Stimulated activated CD8-positive, alpha-beta memory T cell treated with anti-CD3 and anti-CD28 coated beads, Interleukin-15, amount 100 ng/mL, for 48 hours (primary cell): ENCODE measurements at regions not wholly inside any gene's neighbourhood (a gene's known extent, or its start where the extent isn't known, plus 50 kb on each side); places are given as distances from the start of the nearest gene placed in this dataset.
"Not testable (repeated sequence)": the region's sequence is repeated elsewhere in the genome, so short reads cannot be mapped to it uniquely, and the experiment has no call there.

Experiments
- DNase-seq, 2 donors: peaks; one replicate each; pipeline ENCODE4 v3.0.0-alpha.2; 2020; ENCODE audit warnings: low read depth in 2 of 2

DNA sequence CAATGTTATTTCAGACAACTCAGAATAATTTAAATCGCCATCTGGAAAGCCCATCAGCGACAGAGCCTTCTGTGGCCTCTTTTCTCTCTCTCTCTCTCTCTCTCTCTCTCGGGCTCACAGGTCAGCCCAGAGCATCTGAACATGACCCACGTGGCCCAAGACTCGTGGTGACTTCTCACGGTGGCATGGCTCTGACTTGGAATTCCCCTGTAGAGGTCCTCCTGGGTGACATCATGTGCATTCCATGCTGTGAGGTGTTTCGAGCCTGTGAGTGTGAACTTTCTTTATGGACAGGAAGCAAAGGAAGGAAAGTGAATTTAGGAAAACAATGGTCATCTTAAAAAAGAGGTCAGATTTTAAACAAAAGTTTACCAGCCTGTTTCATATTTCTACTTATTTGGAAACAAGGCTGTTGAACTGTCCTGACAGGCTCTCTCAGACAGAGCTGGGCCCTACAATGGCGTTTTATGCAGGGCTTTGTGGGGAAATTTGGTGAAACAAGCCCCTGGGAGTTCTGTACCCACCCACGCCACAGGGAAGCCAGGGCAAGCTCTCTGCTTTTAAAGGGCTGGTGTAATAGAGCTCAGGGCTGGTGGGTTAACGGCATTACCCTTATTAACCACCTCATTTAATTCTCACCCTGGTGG, 359.7 kb upstream of the ZNF32 start:
- no peak for DNase-seq

DNA sequence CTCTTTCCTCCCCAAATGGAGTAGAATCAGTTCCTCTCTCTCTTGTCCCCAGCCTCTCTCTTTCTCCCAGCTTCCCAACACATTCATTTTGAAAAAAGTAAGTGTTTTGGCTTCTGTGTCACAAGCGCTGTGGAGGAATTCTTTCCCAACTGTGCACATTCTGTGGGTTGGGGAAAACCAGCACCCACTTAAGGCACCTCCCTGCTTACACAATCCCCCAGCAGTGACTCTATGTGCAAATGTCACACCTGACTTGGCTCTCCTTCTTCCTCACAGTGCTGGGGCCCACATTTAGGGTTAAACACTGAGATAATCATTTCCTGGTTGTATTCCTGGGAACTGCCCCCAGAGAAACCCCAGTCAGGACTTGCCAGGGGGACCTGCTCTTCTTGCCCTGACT, 358.1 kb upstream of the ZNF32 start:
- DNase-seq, result no peak

DNA sequence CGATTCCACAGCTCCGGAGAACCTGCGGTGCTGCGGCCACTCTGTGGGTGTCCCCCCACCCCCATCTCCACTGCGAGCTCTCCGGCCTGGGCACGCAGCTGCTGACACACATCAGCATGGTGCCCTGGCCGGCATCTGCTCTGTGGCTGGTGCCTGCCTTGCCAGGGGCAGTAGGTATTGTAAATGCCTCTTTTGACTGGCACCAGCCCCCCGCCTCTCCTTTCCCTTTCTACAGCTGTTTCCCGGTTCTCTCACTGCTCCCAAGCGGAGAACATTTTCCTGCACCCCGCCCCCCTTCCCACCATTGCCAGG, 357.1 kb upstream of the ZNF32 start:
- no peak for DNase-seq

DNA sequence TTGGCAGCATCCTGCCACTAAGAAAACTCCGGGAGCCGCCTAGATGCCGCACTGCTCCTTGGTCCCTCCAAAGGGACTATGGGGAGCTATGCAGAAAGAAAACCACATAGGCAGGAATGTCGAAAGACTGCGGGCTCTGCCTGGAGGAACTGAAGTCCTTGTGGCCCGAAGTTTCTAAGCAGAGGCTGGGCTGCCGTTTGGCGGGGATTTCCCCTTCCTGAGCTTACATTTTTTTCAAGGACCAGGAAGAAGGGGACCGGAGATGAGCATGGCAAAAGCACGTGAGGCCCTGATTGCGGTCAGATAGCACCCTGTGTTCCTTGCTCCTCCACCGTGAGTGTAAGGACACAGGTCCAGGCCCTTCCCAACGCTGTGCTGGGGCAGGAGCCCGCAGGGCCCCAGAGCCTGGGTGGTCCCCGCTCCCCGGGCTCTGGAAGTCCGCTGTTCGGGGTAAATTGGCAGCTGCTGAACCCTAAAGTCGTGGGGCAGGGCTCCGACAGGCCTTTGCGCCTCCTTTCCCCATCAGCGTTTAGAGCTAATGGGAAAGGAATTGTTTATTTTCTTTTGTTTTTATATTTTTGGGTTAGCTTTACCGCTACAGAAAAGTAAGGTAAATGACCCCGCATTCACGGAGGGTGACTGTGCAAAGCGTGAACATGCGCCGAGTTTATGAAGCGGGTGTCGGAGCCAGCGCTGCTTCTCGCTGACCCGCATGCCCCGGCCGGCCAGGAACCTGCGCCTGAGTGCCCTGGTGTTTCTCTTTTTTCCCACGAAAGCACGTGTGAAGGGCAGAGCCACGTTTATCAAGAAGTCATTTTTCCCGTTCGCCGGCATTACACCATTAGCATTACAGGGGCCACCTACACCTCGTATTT, 356.5 kb upstream of the ZNF32 start:
- DNase-seq, result no peak

DNA sequence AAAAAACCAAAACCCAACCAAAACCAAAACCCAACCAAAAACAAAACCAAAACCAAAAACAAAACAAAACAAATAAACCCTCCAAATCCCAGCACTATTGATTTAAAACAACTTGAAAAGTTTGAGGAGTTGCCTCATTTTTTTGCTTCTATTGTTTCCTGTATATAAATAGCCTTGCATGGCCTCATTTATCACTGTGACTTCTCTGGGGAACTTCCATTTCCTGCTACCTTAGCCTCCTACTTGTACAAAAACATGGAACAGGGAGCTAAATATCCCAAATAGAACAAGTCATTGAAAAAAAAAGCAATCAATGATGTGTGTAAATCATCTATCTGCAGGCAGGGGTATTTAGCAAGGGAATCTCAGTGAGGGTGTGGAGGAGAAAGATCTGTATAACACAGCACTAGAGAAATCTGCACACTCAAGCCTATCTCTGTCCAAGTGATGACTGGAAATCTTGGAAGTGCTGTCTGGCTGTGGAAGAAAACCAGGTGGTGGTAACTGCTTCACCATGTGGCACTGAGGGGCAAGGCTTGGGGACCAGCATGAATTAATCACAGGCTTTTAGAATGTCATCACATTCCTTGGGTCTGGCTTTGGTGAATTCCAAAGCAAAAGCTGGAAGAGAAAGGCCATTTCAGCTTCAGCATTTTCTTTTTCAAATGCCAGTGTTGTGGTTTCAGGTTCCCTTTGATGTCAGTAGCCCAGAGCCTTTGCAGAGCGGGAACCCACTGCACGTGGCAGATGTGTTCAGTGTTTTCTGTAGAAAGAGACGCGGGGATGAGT, 349.5 kb upstream of the ZNF32 start:
- no peak for DNase-seq

DNA sequence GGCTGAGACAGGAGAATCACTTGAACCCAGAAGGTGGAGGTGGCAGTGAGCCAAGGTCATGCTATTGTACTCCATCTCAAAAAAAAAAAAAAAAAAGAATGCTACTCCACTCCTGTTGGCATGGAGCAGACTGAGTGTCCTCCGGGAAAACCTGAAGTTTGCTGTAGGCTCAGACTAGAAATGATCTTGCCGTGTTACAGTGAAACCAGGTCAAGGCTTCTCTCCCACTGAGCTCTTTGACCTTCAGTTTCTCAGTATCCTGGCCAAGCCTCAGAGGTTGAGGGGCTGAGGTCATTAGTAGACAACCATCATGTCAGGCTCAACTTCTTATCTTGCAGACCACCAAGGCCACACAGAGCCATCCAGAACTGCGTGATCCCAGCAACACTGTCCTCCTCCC, 348.6 kb upstream of the ZNF32 start:
- no peak for DNase-seq

DNA sequence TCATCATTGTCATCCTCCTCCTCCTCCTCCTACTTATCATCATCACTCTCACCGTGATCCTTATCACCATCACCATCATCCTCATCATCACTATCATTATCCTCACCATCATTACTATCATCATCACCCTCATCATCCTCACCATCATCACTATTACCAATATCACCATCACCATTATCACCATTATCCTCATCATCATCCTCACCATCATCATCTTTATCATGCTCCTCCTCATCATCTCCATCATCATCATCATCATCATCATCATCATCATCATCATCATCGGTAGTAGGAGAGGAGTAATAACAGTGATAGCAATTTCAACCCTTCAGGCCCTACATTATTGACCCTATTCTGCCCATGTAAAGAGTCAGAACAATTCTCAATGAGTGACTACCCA, 345.9 kb upstream of the ZNF32 start:
- no peak for DNase-seq

DNA sequence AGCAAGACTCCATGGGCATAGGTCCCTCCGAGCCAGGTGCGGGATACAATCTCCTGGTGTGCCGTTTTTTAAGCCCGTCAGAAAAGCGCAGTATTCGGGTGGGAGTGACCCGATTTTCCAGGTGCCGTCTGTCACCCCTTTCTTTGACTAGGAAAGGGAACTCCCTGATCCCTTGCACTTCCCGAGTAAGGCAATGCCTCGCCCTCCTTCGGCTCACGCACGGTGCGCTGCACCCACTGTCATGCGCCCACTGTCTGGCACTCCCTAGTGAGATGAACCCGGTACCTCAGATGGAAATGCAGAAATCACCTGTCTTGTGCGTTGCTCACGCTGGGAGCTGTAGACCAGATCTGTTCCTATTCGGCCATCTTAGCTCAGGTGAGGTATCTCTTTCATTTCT, 344.1 kb upstream of the ZNF32 start:
- not testable (repeated sequence) for DNase-seq

DNA sequence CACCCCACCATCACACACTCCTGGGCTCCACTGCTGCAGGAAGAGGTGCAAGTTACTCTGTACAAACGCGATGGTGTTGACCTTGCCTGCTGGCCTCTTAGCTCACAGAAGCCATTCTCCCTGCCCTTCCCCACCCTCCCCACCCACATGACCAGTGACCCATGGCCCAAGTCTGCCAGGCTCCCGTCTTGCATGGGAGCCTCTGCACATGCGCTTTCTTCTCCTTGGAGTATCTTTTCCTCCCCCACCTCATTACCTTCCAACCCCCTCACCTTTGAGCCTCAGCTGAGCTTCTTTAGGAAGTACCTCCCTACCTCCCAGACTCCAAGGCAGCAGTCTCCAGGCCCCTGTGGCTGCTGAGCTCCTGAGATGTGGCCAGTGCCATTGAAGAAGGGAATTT, 337.7 kb upstream of the ZNF32 start:
- DNase-seq, result no peak

DNA sequence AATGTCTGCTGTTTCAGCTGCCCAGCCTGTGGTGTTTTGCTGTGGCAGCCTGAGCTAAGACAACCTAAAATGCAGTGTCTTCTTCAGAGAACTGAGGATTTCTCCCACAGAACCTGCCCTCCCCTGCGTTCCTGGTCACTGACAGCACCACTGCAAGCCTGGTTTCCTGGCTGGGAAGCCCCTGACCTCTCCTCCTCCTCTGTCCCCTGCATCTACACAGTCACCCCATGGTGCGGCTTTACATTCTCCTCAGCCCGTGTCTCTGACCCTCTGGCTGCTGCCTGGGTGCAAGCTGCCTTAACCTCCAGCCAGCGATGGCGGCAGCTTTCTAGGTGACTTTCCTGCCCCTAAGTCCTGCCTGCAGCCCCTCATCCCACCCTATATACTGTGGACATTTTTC, 337.3 kb upstream of the ZNF32 start:
- no peak for DNase-seq

DNA sequence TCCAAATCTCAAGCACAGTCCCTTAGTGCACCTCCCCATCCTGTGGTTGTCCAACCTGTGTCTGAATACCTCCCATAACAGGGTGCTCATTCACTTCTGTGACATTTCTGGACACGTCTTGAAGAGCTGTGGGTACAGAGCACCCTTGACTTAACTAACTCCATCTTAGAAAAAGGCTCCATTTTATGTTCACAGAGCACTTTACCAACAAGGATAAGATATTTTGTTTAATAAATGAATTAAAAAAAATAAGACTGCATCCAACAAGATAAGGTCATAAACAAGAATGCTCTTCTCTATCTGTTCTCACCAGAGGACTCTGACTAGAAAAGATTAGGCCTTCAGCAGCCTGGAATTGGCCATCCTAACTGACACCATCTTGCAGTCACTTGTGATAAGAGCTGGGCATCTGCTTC, 335.2 kb upstream of the ZNF32 start:
- DNase-seq, result no peak

DNA sequence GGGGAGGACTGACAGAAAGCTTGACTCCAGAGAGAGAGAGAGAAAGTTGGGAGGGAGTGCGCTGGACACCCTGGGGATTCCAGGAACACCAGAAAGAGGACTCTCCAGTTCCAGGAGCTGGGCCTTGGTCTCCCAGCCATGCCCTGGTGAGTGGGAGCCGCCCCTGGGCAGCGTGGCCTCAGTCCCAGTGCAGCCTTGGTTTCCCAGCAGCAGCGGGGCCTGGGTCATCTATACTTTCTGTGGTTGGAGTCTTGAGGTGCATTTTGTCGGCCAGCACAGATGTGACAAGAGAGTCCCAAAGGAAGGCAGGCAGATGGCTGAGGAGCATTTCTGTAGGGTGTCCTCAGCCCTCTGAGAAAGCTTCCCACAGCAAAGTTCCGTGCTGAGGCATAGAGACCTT, 334.7 kb upstream of the ZNF32 start:
- no peak for DNase-seq

DNA sequence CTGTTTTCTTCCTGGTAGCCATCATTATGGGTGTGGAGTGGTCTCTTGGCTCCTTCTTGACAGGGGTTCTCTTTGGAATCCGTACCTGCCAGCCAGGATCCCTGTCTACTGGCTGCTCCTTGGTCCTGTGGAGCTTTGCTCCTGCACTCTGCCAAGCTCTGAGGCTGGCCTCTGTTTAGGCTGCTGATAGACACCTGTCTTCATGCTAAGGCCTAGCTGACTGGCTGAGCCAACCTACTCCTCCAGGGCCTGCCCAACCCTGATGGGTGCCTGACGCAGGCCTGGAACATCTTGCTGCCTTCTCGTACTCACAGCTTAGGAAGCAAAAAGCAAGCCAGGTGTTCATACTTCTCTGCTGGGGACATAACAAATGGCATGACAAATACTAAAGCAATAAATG, 333.6 kb upstream of the ZNF32 start:
- DNase-seq, result no peak

DNA sequence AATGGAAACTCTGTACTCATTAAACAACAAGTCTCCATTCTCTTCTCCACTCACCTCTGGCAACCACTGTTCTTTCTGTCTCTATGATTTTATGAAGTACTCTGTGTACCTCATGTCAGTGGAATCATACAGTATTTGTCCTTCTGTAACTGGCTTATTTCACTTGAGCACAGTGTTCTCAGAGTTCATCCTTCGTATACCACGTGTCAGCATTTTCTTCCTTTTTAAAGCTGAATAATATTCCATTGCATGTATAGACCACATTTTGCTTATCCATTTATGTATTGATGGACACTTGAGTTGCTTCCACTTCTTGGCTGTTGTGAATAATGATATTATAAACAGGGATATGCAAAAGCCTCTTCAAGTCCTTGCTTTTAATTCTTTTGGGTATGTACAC, 333.0 kb upstream of the ZNF32 start:
- DNase-seq, result no peak

DNA sequence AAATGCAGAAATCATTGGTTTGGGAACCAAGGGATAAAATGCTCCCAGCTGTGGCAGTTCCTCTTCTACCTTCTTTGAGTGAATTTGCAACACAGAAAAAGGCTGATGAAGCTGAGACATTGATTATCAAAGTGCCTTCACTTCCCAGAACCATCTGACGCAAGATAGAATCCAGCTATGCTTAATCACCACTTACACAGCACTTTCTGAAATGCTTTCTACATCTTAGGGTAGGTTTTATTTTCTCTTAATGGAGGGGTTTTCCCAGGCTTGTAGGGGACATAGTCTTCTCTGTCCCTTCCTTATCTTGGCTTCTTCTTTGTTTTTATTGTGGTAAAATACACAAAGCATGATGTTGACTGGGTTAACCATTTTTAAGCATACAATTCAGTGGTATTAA, 332.6 kb upstream of the ZNF32 start:
- no peak for DNase-seq

DNA sequence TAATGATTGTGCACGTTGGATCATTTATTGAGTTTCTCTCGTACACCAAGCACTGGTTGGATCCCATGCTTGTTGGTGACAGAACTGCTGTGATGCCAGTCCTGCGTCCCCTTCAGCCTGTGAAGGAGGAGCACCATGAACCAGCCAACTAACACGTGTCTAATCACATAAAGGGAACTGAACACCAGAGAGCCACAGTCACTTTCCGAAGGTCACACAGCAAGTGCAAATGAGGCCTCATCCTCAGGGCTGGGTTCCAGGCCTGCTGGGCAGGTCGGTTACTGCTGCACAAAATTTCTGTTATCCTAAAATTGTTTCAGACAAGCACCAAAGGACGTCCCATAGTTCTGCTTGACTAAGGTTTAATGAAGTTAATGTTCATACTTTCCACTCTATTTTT, 332.0 kb upstream of the ZNF32 start:
- DNase-seq, result no peak

DNA sequence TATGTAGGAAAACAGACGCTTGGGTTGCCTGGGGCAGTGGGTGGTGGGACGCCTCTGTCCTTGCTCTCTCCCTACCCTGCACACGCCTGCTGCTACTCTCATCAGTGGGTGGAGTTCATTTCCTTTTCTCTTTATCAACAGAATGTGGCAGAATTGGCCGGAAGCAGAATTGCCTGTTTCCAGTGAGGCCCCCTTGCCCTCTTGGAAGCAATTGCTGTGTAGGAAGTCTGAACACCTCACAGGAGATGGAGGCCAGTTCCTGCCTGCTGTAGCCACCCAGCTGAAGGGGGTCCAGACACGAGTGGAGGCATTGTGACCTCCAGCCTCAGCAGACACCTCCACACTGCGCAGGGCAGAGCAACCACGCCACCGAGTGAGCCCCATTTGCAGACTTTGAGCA, 331.6 kb upstream of the ZNF32 start:
- no peak for DNase-seq

DNA sequence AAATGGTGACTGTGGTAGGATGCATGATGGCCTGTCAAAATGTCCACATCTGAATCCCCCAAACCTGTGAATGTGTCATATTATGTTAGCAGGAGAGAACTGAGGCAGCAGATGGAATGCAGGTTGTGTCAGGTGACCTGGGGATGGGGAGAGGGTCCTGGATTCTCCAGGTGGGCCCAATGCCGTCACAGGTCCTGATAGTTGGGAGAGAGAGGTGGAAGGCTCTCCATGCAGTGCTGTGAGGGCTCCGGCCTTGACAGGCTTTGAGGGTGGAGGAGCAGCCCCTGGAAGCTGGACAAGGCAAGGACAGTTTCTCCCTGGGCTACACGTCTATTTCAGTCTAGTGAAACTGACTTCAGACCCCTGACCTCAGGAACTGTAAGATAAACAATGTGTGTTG, 330.9 kb upstream of the ZNF32 start:
- no peak for DNase-seq

DNA sequence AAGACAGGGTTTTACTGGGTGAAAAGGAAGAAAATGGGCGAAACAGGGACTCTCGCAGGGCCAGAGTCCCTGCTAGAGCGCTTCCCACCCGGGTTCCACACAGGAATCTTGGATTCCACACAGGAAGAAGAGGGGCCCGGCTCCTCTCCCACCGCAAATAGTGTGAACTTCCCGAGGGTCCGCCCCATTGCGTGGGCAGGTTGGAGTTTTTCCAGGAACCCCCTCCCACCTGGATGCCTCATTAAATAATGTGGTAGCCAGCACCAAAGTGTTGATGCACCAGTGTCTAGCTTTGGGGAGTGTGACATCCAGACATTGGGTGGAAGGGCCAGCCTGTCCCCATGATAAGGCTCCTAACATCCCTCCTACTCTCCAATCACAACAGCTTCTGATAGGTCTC, 330.3 kb upstream of the ZNF32 start:
- no peak for DNase-seq

DNA sequence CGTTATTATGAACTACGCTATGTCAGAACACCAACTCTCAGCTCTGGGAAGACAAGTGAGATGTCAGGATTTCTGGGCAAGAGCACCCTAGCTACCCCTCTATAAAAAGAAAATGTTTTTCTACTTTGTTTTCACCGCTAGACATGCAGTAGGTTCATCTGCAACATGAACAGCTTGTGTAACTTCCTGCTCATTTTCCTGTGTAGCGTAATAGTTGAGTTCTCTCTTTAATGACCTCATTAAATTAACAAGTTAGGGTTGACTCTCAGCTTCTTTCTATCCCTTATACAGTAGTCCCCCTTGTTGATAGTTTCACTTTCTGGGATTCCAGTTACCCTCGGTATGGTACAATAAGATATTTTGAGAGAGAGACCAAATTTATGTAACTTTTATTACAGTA, 329.4 kb upstream of the ZNF32 start:
- DNase-seq, result no peak

DNA sequence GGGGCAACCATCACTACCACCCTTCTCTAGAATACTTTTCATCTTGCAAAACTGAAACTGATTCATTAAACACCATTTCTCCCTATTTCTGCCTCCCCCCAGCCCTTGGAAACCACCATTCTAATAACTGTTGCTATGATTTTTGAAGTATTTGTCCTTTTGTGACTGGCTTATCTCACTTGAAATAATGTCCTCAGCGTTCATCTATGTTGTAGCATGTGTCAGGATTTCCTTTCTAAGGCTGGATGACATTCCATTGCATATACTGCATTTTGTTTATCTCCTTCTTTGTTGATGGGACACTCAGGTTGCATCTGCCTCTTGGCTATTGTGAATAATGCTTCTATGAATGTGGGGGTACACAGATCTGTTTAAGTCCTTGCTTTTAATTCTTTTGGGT, 327.6 kb upstream of the ZNF32 start:
- no peak for DNase-seq

DNA sequence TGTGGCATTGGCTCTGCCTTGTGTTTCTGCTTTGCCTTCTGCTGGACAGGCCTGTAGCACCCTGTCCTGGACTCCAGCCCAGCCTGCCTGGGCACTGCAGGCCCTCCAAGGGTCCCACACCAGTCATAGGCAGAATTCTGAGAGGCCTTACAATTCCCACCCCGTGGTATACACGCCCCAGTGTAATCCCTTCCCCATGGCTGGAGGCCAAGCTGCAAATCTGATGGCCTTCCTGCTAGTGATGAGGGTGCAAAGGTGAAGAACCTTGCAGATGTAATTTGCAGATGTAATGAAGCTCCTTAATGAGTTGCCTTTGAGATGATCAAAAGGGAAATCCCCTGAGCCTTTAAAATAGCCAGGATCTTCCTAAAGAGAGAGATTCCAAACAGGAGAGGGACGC, 325.1 kb upstream of the ZNF32 start:
- DNase-seq, result no peak
